NCI-H2081 treated with DMSO at 0.1 percent for 48 hours (cell line): ENCODE measurements at regions not wholly inside any gene's neighbourhood (a gene's known extent, or its start where the extent isn't known, plus 50 kb on each side); places are given as distances from the start of the nearest gene placed in this dataset.
"Not testable (repeated sequence)": the region's sequence is repeated elsewhere in the genome, so short reads cannot be mapped to it uniquely, and the experiment has no call there.

ENCODE experiments used
- DNase-seq: peaks from one replicate; lab custom pipeline; 2025; lab: John Stamatoyannopoulos, UW

- peak; percentile 26 for DNase-seq
Measured at GRCh38 chr5:102048940-102049339, 247.1 kb downstream of the SLCO4C1 start.

- DNase-seq: not testable (repeated sequence)
Measured at GRCh38 chr5:102047073-102047472, 249.0 kb downstream of the SLCO4C1 start.

- DNase-seq: no peak
Measured at GRCh38 chr5:102040326-102040725, 255.8 kb downstream of the SLCO4C1 start.

- no peak for DNase-seq
Measured at GRCh38 chr5:102036927-102037326, 259.2 kb downstream of the SLCO4C1 start.

GRCh38 chr5:102031711-102032110, 264.4 kb downstream of the SLCO4C1 start:
- DNase-seq: no peak

- no peak for DNase-seq
Measured at GRCh38 chr5:102018690-102019089, 277.4 kb downstream of the SLCO4C1 start.

- DNase-seq: no peak
Measured at GRCh38 chr5:102018279-102018678, 277.8 kb downstream of the SLCO4C1 start.

GRCh38 chr5:102014371-102014770, 281.7 kb downstream of the SLCO4C1 start:
- no peak for DNase-seq

- DNase-seq: no peak
Measured at GRCh38 chr5:102010644-102011043, 285.4 kb downstream of the SLCO4C1 start.

- DNase-seq: no peak
Measured at GRCh38 chr5:101997235-101997634, 298.8 kb downstream of the SLCO4C1 start.

- no peak for DNase-seq
Measured at GRCh38 chr5:101995585-101995984, 300.5 kb downstream of the SLCO4C1 start.

GRCh38 chr5:101991486-101991885, 304.6 kb downstream of the SLCO4C1 start:
- no peak for DNase-seq

- DNase-seq: no peak
Measured at GRCh38 chr5:101989659-101990058, 306.4 kb downstream of the SLCO4C1 start.

- no peak for DNase-seq
Measured at GRCh38 chr5:101977729-101978345, 318.2 kb downstream of the SLCO4C1 start.

- no peak for DNase-seq
Measured at GRCh38 chr5:101976933-101977332, 319.2 kb downstream of the SLCO4C1 start.

- no peak for DNase-seq
Measured at GRCh38 chr5:101969742-101970141, 326.3 kb downstream of the SLCO4C1 start.

GRCh38 chr5:101966476-101966875, 329.6 kb downstream of the SLCO4C1 start:
- DNase-seq: no peak

- no peak for DNase-seq
Measured at GRCh38 chr5:101955891-101956290, 340.2 kb downstream of the SLCO4C1 start.

- no peak for DNase-seq
Measured at GRCh38 chr5:101950019-101950418, 346.1 kb downstream of the SLCO4C1 start.

- no peak for DNase-seq
Measured at GRCh38 chr5:101948615-101949014, 347.5 kb downstream of the SLCO4C1 start.

GRCh38 chr5:101943784-101944183, 352.3 kb downstream of the SLCO4C1 start:
- DNase-seq: no peak

GRCh38 chr5:101942321-101942882, 353.7 kb downstream of the SLCO4C1 start:
- peak; percentile 9 for DNase-seq

GRCh38 chr5:101937041-101937440, 359.0 kb downstream of the SLCO4C1 start:
- no peak for DNase-seq

GRCh38 chr5:101935086-101935485, 361.0 kb downstream of the SLCO4C1 start:
- no peak for DNase-seq
